ENCODE measurements at regions not wholly inside any gene's neighbourhood (a gene's known extent, or its start where the extent isn't known, plus 50 kb on each side); places are given as distances from the start of the nearest gene placed in this dataset.
"Not testable (repeated sequence)": the region's sequence is repeated elsewhere in the genome, so short reads cannot be mapped to it uniquely, and the experiment has no call there.

- peaks cover 21% of the 10 kb centered on the region for H3K27me3 Mint-ChIP-seq (ENCODE audit: low read depth)
- no peaks in the 10 kb centered on the region for H3K9me3 Mint-ChIP-seq
- no peaks in the 10 kb centered on the region for H3K36me3 Mint-ChIP-seq
- no peak overlapping the region for H3K27ac Mint-ChIP-seq
- H3K4me3 Mint-ChIP-seq = no peak overlapping the region
- DNase-seq (ENCODE audit: low spot score in 2 of 2, unreplicated experiment in 2 of 2) = no peak
- TF ChIP-seq CTCF (IDR thresholded peaks at IDR 0.05; ENCODE audit: unreplicated experiment) = no peak
- no peaks in the 10 kb centered on the region for H3K4me1 Mint-ChIP-seq
These were observed 166.5 kb upstream of the CXCR4 start for GRCh38 chr2:136284226-136285119.

- no peak for DNase-seq (ENCODE audit: low spot score in 2 of 2, unreplicated experiment in 2 of 2)
- Mint-ChIP-seq H3K36me3 (no peaks in the 10 kb centered on the region), H3K4me1 (no peaks in the 10 kb centered on the region), H3K9me3 (no peaks in the 10 kb centered on the region), H3K4me3 (no peak overlapping the region), H3K27ac (no peak overlapping the region), H3K27me3 (ENCODE audit: low read depth) (peaks cover 24% of the 10 kb centered on the region)
- no peak for TF ChIP-seq CTCF (IDR thresholded peaks at IDR 0.05; ENCODE audit: unreplicated experiment)
These were observed 164.3 kb upstream of the CXCR4 start for GRCh38 chr2:136282251-136282650.

- H3K36me3 Mint-ChIP-seq = no peaks in the 10 kb centered on the region
- H3K4me1 Mint-ChIP-seq = no peaks in the 10 kb centered on the region
- DNase-seq (ENCODE audit: low spot score in 2 of 2, unreplicated experiment in 2 of 2) = no peak
- H3K27ac Mint-ChIP-seq = no peak overlapping the region
- peaks cover 24% of the 10 kb centered on the region for H3K27me3 Mint-ChIP-seq (ENCODE audit: low read depth)
- no peaks in the 10 kb centered on the region for H3K9me3 Mint-ChIP-seq
- TF ChIP-seq CTCF (IDR thresholded peaks at IDR 0.05; ENCODE audit: unreplicated experiment) = no peak
- no peak overlapping the region for H3K4me3 Mint-ChIP-seq
These were observed 163.5 kb upstream of the CXCR4 start for GRCh38 chr2:136281281-136282114.

GRCh38 chr2:136266346-136266745, 148.4 kb upstream of the CXCR4 start:
- Mint-ChIP-seq H3K9me3 (peaks cover 42% of the 10 kb centered on the region), H3K27me3 (ENCODE audit: low read depth) (peaks cover 19% of the 10 kb centered on the region)
- not testable (repeated sequence) for DNase-seq (ENCODE audit: low spot score in 2 of 2, unreplicated experiment in 2 of 2); H3K4me3 Mint-ChIP-seq; H3K36me3 Mint-ChIP-seq; H3K27ac Mint-ChIP-seq; H3K4me1 Mint-ChIP-seq

GRCh38 chr2:136259551-136259950, 141.6 kb upstream of the CXCR4 start:
- H3K4me3 Mint-ChIP-seq = no peak overlapping the region
- peaks cover 5% of the 10 kb centered on the region for H3K4me1 Mint-ChIP-seq
- no peak for DNase-seq (ENCODE audit: low spot score in 2 of 2, unreplicated experiment in 2 of 2)
- peaks cover 16% of the 10 kb centered on the region for H3K9me3 Mint-ChIP-seq
- no peak overlapping the region for H3K27ac Mint-ChIP-seq
- H3K36me3 Mint-ChIP-seq = peaks cover 2% of the 10 kb centered on the region
- peaks cover 5% of the 10 kb centered on the region for H3K27me3 Mint-ChIP-seq (ENCODE audit: low read depth)
- TF ChIP-seq CTCF (IDR thresholded peaks at IDR 0.05; ENCODE audit: unreplicated experiment) = no peak

GRCh38 chr2:136257893-136258292, 139.9 kb upstream of the CXCR4 start:
- no peak for DNase-seq (ENCODE audit: low spot score in 2 of 2, unreplicated experiment in 2 of 2)
- no peak overlapping the region for H3K27ac Mint-ChIP-seq
- peaks cover 2% of the 10 kb centered on the region for H3K9me3 Mint-ChIP-seq
- H3K36me3 Mint-ChIP-seq = no peaks in the 10 kb centered on the region
- TF ChIP-seq CTCF (IDR thresholded peaks at IDR 0.05; ENCODE audit: unreplicated experiment) = no peak
- no peaks in the 10 kb centered on the region for H3K27me3 Mint-ChIP-seq (ENCODE audit: low read depth)
- no peak overlapping the region for H3K4me3 Mint-ChIP-seq
- peaks cover 5% of the 10 kb centered on the region for H3K4me1 Mint-ChIP-seq

Data from mesothelial cell of epicardium (in vitro differentiated cells).